ENCODE measurements at regions not wholly inside any gene's neighbourhood (a gene's known extent, or its start where the extent isn't known, plus 50 kb on each side); places are given as distances from the start of the nearest gene placed in this dataset.

- no peak overlapping the region for H3K9ac ChIP-seq (ENCODE audit: insufficient read depth in 1 of 2, low read length in 2 of 2)
- no peaks in the 10 kb centered on the region for H3K27me3 ChIP-seq (ENCODE audit: control insufficient read depth in 3 of 3, insufficient read depth in 3 of 3, low read length in 2 of 3)
- whole genome bisulfite sequencing, 2 donors: 76 to 87% methylated on average over 4 of the region's 4 CpGs
- ATAC-seq (ENCODE audit: insufficient read depth, low FRiP score) (no peak), DNase-seq (peak in 2 of 3 donors; percentile 25 to 41)
- H3K27ac ChIP-seq (ENCODE audit: low read depth in 1 of 2, low read length in 1 of 2): no peak overlapping the region
- no peaks in the 10 kb centered on the region for H3K36me3 ChIP-seq (ENCODE audit: control insufficient read depth in 4 of 4, insufficient read depth in 4 of 4, low read length in 4 of 4)
- H3K4me1 ChIP-seq (ENCODE audit: control insufficient read depth in 5 of 5, insufficient read depth in 5 of 5, low read length in 5 of 5): peaks cover 0 to 5% (median 0%) of the 10 kb centered on the region in 5 donors
- H3K4me3 ChIP-seq: no peak overlapping the region
- TF ChIP-seq CTCF (IDR thresholded peaks at IDR 0.05; ENCODE audit: control extremely low read depth, extremely low read depth): no peak
- H3K9me3 ChIP-seq (ENCODE audit: control insufficient read depth in 4 of 4, insufficient read depth in 3 of 4, low read length in 3 of 4): no peaks in the 10 kb centered on the region
Observed at GRCh38 chr14:85917716-85918115, 387.8 kb downstream of the FLRT2 start.

GRCh38 chr14:85915711-85916110 is 385.8 kb downstream of the FLRT2 start:
- Histone ChIP-seq H3K27ac (ENCODE audit: low read depth in 1 of 2, low read length in 1 of 2) (no peak overlapping the region), H3K27me3 (ENCODE audit: control insufficient read depth in 3 of 3, insufficient read depth in 3 of 3, low read length in 2 of 3) (no peaks in the 10 kb centered on the region), H3K36me3 (ENCODE audit: control insufficient read depth in 4 of 4, insufficient read depth in 4 of 4, low read length in 4 of 4) (no peaks in the 10 kb centered on the region), H3K9me3 (ENCODE audit: control insufficient read depth in 4 of 4, insufficient read depth in 3 of 4, low read length in 3 of 4) (no peaks in the 10 kb centered on the region), H3K4me1 (ENCODE audit: control insufficient read depth in 5 of 5, insufficient read depth in 5 of 5, low read length in 5 of 5) (peaks cover 0 to 5% (median 0%) of the 10 kb centered on the region in 5 donors), H3K9ac (ENCODE audit: insufficient read depth in 1 of 2, low read length in 2 of 2) (no peak overlapping the region), H3K4me3 (no peak overlapping the region)
- ATAC-seq (ENCODE audit: insufficient read depth, low FRiP score) (no peak), DNase-seq (no peak)
- TF ChIP-seq CTCF (IDR thresholded peaks at IDR 0.05; ENCODE audit: control extremely low read depth, extremely low read depth): no peak
- 85 to 95% methylated on average over 2 of the region's 2 CpGs for WGBS, 2 donors

GRCh38 chr14:85912141-85912540 is 382.2 kb downstream of the FLRT2 start:
- H3K27me3 ChIP-seq (ENCODE audit: control insufficient read depth in 3 of 3, insufficient read depth in 3 of 3, low read length in 2 of 3): no peaks in the 10 kb centered on the region
- DNase-seq (peak in 2 of 3 donors; percentile 62 to 66), ATAC-seq (ENCODE audit: insufficient read depth, low FRiP score) (no peak)
- 72 to 84% methylated on average over 6 of the region's 6 CpGs for WGBS, 2 donors
- no peak for TF ChIP-seq CTCF (IDR thresholded peaks at IDR 0.05; ENCODE audit: control extremely low read depth, extremely low read depth)
- H3K36me3 ChIP-seq (ENCODE audit: control insufficient read depth in 4 of 4, insufficient read depth in 4 of 4, low read length in 4 of 4): no peaks in the 10 kb centered on the region
- no peak overlapping the region for H3K9ac ChIP-seq (ENCODE audit: insufficient read depth in 1 of 2, low read length in 2 of 2)
- no peaks in the 10 kb centered on the region for H3K9me3 ChIP-seq (ENCODE audit: control insufficient read depth in 4 of 4, insufficient read depth in 3 of 4, low read length in 3 of 4)
- H3K27ac ChIP-seq (ENCODE audit: low read depth in 1 of 2, low read length in 1 of 2): no peak overlapping the region
- no peak overlapping the region for H3K4me3 ChIP-seq
- no peaks in the 10 kb centered on the region for H3K4me1 ChIP-seq (ENCODE audit: control insufficient read depth in 5 of 5, insufficient read depth in 5 of 5, low read length in 5 of 5)

- Histone ChIP-seq H3K27me3 (ENCODE audit: control insufficient read depth in 3 of 3, insufficient read depth in 3 of 3, low read length in 2 of 3) (no peaks in the 10 kb centered on the region), H3K4me3 (no peak overlapping the region), H3K9ac (ENCODE audit: insufficient read depth in 1 of 2, low read length in 2 of 2) (no peak overlapping the region), H3K27ac (ENCODE audit: low read depth in 1 of 2, low read length in 1 of 2) (no peak overlapping the region), H3K4me1 (ENCODE audit: control insufficient read depth in 5 of 5, insufficient read depth in 5 of 5, low read length in 5 of 5) (no peaks in the 10 kb centered on the region), H3K9me3 (ENCODE audit: control insufficient read depth in 4 of 4, insufficient read depth in 3 of 4, low read length in 3 of 4) (no peaks in the 10 kb centered on the region), H3K36me3 (ENCODE audit: control insufficient read depth in 4 of 4, insufficient read depth in 4 of 4, low read length in 4 of 4) (no peaks in the 10 kb centered on the region)
- TF ChIP-seq CTCF (IDR thresholded peaks at IDR 0.05; ENCODE audit: control extremely low read depth, extremely low read depth): no peak
- 94 to 96% methylated on average over 2 of the region's 2 CpGs for WGBS, 2 donors
- DNase-seq (no peak), ATAC-seq (ENCODE audit: insufficient read depth, low FRiP score) (no peak)
Observed at GRCh38 chr14:85911044-85911443, 381.1 kb downstream of the FLRT2 start.
